Loucy (cell line): ENCODE measurements at regions not wholly inside any gene's neighbourhood (a gene's known extent, or its start where the extent isn't known, plus 50 kb on each side); places are given as distances from the start of the nearest gene placed in this dataset.

Source experiments
- CTCF ChIP-seq: fragments of 200-600 bp; sonication (generic); conservative IDR thresholded peaks from 2 replicates; pipeline ENCODE4 v1.5.1; 2014; ENCODE audit warnings: mild to moderate bottlenecking, antibody characterized with exemption, low read length
- EZH2phosphoT487 ChIP-seq: fragments of 200-600 bp; IDR thresholded peaks from 2 replicates; pipeline ENCODE4 v1.6.1; 2018; ENCODE audit warnings: antibody characterized with exemption, mild to moderate bottlenecking, moderate library complexity, borderline replicate concordance

GRCh38 chr15:31162721-31163510, 61.4 kb upstream of the TRPM1 start:
- TF ChIP-seq CTCF (no peak), EZH2phosphoT487 (no peak)
